ENCODE measurements at regions not wholly inside any gene's neighbourhood (a gene's known extent, or its start where the extent isn't known, plus 50 kb on each side); places are given as distances from the start of the nearest gene placed in this dataset.

DNA sequence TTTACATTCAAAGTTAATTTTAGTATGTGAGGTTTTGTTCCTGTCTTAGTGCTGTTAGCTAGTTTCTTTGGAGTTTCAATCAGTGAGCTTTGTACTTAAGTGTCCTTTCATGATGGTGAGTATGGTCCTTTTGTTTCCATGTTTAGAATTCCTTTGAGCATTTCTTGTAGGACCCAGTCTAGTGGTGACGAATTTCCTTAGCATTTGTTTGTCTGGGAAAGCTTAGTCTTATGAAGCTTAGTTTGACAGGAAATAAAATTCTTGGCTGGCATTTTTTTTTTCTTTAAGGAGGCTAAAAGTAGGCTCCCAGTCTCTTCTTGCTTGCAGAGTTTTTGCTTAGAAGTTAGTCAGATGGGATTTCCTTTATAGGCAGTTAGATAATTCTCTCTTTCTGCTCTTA is 209.2 kb upstream of the SEMA3C start:
- Histone ChIP-seq H3K4me3 (ENCODE audit: control insufficient read depth in 2 of 3, extremely low read depth in 1 of 3, insufficient read depth in 2 of 3, low read depth in 1 of 3, low read length in 3 of 3) (no peak overlapping the region), H3K36me3 (ENCODE audit: control insufficient read depth in 2 of 2, extremely low read depth in 1 of 2, insufficient read depth in 2 of 2, low read length in 2 of 2) (no peaks in the 10 kb centered on the region), H3K27ac (ENCODE audit: control insufficient read depth, insufficient read depth, low read length) (no peak overlapping the region), H3K27me3 (ENCODE audit: control insufficient read depth, extremely low read depth, insufficient read depth, low read length) (no peaks in the 10 kb centered on the region), H3K9ac (ENCODE audit: control insufficient read depth, extremely low read depth, insufficient read depth, low read length) (no peak overlapping the region), H3K4me1 (ENCODE audit: control insufficient read depth, extremely low read depth, insufficient read depth, low read length) (no peaks in the 10 kb centered on the region), H3K79me2 (ENCODE audit: control insufficient read depth, insufficient read depth, low read length) (no peaks in the 10 kb centered on the region), H3K9me3 (ENCODE audit: control insufficient read depth, low read depth, low read length) (no peaks in the 10 kb centered on the region), H3K4me2 (ENCODE audit: control insufficient read depth, extremely low read depth, insufficient read depth, low read depth, low read length) (no peak overlapping the region), H4K20me1 (ENCODE audit: control insufficient read depth, extremely low read depth, insufficient read depth, low read length) (no peaks in the 10 kb centered on the region), H2AFZ (ENCODE audit: control insufficient read depth, low read length) (no peak overlapping the region), H3K9me1 (ENCODE audit: control insufficient read depth, extremely low read depth, insufficient read depth, low read length) (no peaks in the 10 kb centered on the region)
- FAIRE-seq (no peak), DNase-seq (ENCODE audit: low read depth, low spot score) (no peak)
- dilution Hi-C loops (cut with MboI; ENCODE audit: extremely low pct_ligation_motif_present, low sequenced_read_pairs) = no loop called here
- no peak for TF ChIP-seq CTCF (optimal IDR thresholded peaks at IDR 0.05 in 1 of 3, IDR thresholded peaks at IDR 0.05 in 1 of 3, conservative IDR thresholded peaks at IDR 0.05 in 1 of 3; ENCODE audit: extremely low read depth in 1 of 3, insufficient read depth in 2 of 3, low read length in 3 of 3)
- no peak for TF ChIP-seq EZH2 (IDR thresholded peaks at IDR 0.05; ENCODE audit: low read length)

DNA sequence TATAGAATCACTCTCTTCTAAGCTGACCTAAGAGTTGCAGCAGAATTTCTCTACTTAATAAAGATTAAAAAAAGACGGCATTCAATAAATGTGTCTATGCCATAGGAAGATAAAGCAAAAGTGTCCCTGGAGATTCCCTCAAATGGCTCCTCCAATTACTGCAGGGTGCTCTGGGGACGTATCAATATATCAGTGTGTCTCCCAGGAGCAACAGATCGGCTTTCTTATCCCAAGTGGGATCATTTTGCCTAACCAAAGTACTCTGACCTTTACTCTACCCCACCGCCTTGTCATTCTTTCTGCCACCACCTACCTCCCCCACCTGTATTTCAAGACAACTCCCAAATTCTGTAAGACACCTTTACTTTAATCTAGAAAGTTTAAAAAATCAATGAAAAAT is 202.0 kb upstream of the SEMA3C start:
- no peaks in the 10 kb centered on the region for H3K4me1 ChIP-seq (ENCODE audit: control insufficient read depth, extremely low read depth, insufficient read depth, low read length)
- no peaks in the 10 kb centered on the region for H3K27me3 ChIP-seq (ENCODE audit: control insufficient read depth, extremely low read depth, insufficient read depth, low read length)
- no peaks in the 10 kb centered on the region for H3K9me3 ChIP-seq (ENCODE audit: control insufficient read depth, low read depth, low read length)
- H3K9ac ChIP-seq (ENCODE audit: control insufficient read depth, extremely low read depth, insufficient read depth, low read length) = no peak overlapping the region
- H3K4me3 ChIP-seq (ENCODE audit: control insufficient read depth in 2 of 3, extremely low read depth in 1 of 3, insufficient read depth in 2 of 3, low read depth in 1 of 3, low read length in 3 of 3) = no peak overlapping the region
- dilution Hi-C loops (cut with MboI; ENCODE audit: extremely low pct_ligation_motif_present, low sequenced_read_pairs) = no loop called here
- no peaks in the 10 kb centered on the region for H3K79me2 ChIP-seq (ENCODE audit: control insufficient read depth, insufficient read depth, low read length)
- no peak overlapping the region for H2AFZ ChIP-seq (ENCODE audit: control insufficient read depth, low read length)
- H4K20me1 ChIP-seq (ENCODE audit: control insufficient read depth, extremely low read depth, insufficient read depth, low read length) = no peaks in the 10 kb centered on the region
- H3K36me3 ChIP-seq (ENCODE audit: control insufficient read depth in 2 of 2, extremely low read depth in 1 of 2, insufficient read depth in 2 of 2, low read length in 2 of 2) = no peaks in the 10 kb centered on the region
- TF ChIP-seq EZH2 (IDR thresholded peaks at IDR 0.05; ENCODE audit: low read length) (no peak), CTCF (optimal IDR thresholded peaks at IDR 0.05 in 1 of 3, IDR thresholded peaks at IDR 0.05 in 1 of 3, conservative IDR thresholded peaks at IDR 0.05 in 1 of 3; ENCODE audit: extremely low read depth in 1 of 3, insufficient read depth in 2 of 3, low read length in 3 of 3) (no peak)
- no peaks in the 10 kb centered on the region for H3K9me1 ChIP-seq (ENCODE audit: control insufficient read depth, extremely low read depth, insufficient read depth, low read length)
- DNase-seq (ENCODE audit: low read depth, low spot score) (no peak), FAIRE-seq (no peak)
- H3K4me2 ChIP-seq (ENCODE audit: control insufficient read depth, extremely low read depth, insufficient read depth, low read depth, low read length) = no peak overlapping the region
- no peak overlapping the region for H3K27ac ChIP-seq (ENCODE audit: control insufficient read depth, insufficient read depth, low read length)
